ENCODE measurements at regions not wholly inside any gene's neighbourhood (a gene's known extent, or its start where the extent isn't known, plus 50 kb on each side); places are given as distances from the start of the nearest gene placed in this dataset.

GRCh38 chr22:22763512-22763911 is 119.1 kb downstream of the GGTLC2 start:
- TF ChIP-seq CTCF (IDR thresholded peaks at IDR 0.05) (no peak), EZH2phosphoT487 (IDR thresholded peaks at IDR 0.05) (no peak), EZH2 (IDR thresholded peaks at IDR 0.05) (no peak)

Data from neural progenitor cell (in vitro differentiated cells).